NCI-H82 (cell line): ENCODE measurements at regions not wholly inside any gene's neighbourhood (a gene's known extent, or its start where the extent isn't known, plus 50 kb on each side); places are given as distances from the start of the nearest gene placed in this dataset.
"Not testable (repeated sequence)": the region's sequence is repeated elsewhere in the genome, so short reads cannot be mapped to it uniquely, and the experiment has no call there.

Source experiments
- DNase-seq: peaks from one replicate; lab custom pipeline; 2025; lab: John Stamatoyannopoulos, UW

DNA sequence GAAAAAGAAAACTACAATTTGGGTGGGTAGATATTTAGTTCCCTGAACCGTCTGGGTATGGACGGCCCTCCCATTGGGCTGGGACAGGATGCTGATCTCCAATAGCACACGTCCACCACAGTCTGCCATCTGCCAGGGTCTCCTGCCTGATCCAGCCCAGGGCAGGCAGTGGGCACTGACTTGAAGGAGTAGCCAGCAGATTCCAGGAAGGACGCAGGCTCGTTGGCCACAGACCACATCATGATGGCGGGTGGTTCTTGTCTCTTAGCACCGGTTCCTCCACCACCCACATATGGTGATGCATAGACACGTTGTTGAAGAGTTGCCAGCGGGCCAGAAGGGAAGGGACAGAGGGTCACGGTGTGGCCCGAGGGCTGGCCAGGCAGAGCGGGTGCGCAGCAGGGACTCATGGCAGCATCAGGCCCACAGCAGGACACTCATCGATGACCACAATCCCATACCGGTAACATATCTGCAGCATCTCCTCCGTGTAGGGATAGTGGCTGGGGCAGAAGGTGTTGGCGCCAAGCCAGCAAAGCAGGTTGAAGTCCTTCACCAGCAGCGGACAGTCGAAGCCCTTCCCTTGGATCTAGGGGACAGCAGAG is 155.8 kb upstream of the FAM174A start:
- DNase-seq, result not testable (repeated sequence)

DNA sequence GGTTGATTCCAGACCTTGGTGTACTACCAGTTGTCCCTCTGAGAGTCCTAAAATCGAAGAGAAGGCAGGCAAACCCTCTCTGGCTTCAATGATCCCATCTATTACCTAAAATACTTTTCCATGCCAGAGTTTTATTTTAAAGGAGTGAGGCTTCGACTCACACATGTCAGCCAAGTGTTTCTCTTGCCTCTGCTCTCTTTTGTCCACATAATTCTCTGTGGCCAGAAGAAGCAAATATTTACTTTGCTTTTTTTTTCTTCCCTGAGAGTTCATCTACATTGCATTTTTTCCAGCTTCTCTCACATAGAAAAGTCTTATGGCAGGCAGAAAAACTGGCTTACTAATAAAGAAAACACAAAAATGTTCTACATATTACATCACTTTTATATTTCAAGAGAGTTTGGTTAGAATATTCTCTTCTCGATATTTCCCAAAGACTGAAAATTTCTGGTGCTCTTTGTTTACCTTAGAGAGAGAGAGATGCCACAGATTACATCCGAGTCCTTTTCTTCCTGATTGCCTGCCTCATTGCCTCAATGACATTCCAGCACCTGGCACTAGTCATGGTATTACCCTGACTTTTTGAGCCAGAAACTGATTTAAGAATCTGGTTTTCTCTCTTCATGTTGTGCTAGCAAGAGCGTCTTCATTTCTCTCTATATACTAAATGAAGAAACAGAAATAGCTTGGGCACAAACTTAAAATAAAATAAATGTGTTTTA is 170.3 kb upstream of the FAM174A start:
- DNase-seq, result not testable (repeated sequence)

DNA sequence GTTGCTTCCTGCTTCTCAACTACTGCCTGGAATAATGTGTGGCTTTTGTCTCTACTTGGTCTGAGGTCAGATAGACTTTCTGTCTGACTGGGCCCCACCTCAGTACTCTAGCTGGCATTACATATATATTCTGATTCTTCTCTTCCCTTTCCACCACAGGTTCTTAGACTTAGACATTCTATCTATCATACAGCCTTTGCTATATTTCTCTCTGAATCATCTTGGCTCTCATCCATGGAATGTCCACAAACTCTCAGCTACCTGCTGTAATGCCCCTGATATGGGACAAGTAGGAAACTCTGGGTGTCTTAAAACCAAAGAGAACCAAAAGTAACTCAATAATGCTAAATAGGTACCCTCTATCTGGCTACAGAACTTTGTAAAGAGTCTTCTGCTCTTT is 170.8 kb upstream of the FAM174A start:
- DNase-seq, result not testable (repeated sequence)

DNA sequence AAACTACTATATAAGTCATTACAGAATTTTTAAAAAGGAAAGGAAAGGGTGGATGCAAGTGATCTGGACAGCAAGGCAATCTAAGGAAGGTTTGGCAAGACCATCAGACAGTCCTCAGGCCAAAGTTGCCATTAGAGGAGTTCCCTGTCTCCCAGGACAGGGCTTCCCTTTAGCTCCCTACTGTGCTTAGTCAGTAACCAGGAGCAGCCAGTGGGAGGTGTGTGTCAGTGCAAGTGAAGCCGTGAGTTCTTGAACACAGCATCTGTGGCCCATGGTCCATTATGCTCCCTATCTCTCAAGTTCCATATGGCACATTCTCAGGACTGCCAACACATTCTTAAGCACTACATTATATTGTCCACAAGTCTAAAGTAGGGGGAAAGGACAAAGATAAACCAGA is 175.2 kb upstream of the FAM174A start:
- DNase-seq, result not testable (repeated sequence)

DNA sequence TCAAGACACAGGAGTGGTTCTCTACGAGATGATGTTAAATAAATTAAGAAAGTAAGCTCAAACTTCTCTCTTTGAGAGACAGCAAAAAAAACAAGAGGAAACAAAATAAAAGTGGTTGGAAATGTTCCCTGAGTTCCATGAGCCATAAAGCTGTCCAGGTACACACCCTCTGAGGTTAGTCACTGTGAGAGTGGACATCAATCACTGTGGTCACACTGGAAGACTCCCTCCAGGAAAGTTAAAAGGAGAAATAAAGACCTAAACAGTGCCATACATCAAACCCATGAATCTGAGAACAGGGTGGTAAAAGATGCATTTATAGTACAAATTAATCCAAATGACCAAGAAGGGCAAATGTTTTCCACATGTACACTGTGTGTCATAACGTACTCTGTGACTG is 188.9 kb upstream of the FAM174A start:
- DNase-seq, result not testable (repeated sequence)

DNA sequence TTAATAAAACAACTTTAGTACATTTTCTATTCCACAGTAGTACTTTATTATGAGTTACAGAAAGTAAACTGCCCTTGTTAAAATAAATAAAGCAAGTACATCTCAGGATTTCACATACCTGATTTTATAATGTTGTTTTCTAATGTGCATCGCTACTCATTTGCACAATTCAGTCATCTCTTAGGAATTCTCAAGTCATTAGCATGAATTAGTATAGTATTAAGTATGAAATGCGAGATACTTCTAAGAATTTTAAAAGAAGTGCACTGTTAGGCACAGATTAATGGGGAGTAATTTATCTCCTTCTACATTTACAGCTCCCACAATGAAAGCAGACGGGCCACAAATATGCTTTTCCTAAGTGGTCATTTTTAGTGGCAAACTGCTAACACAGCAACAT is 193.7 kb upstream of the FAM174A start:
- not testable (repeated sequence) for DNase-seq

DNA sequence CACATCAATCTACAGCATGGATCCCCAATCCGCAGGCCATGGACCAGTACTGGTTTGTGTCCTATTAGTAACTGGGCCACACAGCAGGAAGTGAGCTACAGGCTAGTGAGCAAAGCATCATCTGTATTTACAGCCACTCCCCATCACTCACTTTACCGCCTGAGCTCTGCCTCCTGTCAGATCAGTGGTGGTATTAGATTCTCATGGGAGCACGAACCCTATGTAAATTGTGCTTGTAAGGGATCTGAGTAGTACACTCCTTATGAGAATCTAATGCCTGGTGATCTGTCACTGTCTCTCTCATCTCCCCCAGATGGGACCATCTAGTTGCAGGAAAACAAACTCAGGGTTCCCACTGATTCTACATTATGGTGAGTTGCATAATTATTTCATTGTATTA is 212.7 kb upstream of the FAM174A start:
- peak; percentile 27 for DNase-seq

DNA sequence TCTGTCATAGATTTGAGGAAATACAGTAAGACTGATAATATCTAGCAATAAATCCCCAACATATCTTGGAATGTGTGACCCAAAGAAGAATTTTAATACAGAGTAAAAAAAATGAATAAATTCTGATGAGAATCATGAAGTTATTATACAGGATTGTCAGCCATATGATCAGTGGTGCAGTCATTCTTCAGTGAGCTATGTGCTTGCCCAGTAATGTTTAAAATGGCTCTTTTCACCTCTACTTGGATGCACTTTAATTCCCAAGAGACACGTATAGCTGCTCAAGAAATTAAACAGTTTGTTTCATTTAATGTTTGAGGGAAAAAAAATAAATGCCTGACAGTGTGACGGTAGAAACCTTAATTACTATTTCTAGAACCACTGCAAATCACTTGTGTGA is 215.3 kb upstream of the FAM174A start:
- no peak for DNase-seq

DNA sequence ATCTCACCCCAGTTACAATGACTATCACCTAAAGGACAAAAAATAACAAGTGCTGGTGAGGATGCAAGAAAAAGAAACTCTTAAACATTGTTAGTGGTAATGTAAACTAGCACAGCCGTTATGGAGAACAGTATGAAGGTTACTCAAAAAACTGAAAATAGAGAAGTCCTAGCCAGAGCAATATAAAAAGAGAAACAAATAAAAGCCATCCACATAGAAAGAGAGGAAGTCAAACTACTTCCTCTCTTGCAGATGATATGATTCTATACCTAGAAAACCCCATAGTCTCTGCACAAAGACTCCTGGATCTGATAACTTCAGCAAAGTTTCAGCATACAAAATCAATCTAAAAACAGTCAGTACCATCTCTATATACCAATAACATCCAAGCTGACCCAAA is 221.5 kb upstream of the FAM174A start:
- no peak for DNase-seq

DNA sequence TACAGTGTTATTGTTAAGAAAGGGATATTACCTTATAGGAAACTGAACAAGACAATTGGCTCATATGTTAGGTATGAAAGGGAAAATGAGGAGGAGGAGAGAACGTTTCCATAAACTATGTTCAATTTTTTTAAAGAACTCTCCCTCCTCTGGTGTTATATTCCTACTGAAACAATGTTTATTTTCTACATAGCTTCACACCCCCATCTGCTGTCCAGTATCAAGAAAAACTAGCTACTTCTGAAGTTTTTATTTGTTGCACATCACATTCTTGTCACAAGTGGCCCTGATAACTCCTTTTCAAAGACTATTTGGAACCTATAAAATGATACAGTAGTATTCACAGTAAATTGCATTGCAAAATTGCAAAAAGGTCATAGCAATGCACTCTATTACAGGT is 223.4 kb upstream of the FAM174A start:
- peak; percentile 7 for DNase-seq

DNA sequence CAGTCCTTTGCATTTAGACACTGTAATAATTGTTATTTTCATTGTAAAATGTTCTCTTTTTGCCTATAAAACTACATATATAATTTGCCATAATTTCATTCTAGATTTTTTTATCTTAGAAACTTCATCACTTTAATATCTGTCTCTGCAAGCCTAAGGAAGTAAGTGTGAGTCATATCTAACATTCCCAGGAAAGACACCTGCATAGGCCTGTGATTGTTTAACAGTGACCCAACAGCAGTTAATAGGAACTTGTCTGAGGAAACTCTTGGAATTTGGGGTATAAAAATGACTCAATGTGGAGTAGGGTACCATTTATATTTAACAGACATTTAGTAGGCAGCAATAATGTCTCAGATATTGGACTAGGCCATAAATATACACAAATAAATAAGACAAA is 229.2 kb upstream of the FAM174A start:
- DNase-seq, result no peak

DNA sequence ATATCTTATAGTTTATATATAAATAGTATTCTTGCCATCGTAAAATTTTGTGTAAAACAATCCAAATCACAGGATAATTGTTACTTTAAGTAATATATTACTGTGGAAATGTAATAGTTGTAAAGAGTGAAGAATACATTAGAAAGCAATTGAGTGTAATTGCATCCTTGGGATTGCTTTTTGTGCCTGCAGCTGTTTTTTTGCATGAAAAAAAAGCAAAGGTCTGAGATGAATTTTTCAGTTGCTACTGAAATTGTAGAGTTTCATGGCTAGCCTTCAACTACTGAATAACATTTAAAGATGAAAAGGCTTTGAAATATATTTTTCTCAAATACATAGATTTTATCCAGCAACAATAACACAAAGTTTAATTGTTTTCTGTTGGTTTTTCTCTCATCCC is 232.0 kb upstream of the FAM174A start:
- no peak for DNase-seq

DNA sequence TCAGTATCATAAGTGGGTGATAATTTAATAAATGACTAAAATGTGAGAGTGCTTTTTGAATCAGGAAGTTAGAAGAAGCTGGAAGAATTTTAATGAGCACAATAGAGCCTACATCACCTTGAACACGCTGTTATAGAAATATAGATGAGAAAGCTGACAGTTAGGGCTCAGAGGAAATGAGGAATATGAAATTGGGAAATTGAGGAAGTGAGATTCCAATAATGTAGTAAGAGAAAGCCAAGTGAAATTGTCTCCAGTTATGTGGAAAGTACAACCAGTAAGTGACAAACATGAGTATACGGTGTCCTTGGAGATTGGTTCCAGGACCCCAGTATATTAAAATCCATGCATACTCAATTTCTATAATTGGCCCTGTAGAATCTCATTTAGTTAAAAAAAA is 235.9 kb upstream of the FAM174A start:
- DNase-seq, result no peak

DNA sequence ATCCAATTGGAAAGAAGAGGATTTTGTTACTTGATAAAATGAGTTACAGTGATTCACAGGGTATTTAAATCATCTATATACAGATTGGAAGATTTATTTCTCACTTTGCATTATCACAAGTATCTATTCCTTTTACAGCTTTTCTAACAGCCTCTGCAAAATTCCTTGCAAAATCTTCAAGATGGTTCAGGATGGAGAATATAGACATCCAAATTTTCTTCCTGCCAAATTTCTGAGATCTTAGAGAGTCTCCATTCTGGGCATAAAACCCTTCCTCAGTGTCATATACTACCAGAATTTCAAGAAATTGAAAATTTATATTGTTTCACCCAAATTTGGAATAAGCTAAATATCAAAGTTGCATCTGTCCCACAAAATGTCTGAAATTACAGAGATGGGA is 259.1 kb upstream of the FAM174A start:
- no peak for DNase-seq

DNA sequence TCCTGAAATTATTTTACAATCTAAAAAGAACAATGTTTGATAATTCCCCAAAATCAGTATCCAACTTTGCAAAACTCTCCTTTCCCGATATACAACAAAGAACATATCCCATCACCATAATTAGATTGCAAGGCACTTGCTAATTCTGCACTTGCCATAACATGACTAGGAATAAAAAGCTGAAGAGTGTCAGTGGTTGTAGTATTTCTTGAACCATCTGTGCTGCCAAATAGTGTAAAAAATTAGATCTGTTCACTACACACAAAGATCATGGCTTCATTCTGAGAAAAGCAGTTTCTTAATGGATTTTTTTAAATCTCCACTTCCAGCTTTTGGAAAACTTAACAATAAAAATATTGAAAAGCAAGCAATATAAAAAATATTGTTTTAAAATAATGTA is 259.5 kb upstream of the FAM174A start:
- DNase-seq, result peak; percentile 1

DNA sequence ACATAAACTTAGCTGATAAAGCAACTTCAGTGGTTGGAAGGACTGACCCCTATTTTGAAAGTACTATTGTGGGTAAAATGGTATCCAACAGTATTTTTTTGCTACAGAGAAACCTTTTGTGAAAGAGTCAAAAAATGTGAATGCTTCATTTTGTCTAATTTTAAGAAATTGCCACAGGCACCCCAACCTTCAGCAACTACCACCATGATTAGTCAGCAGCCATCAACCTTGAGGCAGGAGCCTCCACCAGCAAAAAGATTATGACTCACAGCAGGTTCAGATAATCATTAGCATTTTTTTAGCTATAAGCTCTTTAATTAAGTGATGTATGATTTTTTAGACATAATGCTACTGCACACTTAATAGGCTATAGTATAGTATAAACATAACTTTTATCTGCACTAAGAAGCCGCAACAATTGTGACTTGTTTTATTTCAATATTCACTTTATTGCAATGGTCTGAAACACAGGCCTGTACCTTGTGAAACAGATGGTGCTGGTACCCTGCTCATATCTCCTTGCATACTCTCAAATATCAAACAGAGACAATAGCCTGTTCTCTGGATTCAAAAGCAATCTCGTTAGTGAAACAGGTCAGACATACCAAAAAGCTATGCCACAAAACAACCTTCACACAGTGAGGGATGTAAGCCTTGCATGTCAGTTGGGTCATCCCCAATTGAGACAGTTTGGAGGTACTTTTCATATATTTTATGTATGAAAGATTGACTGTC is 261.2 kb upstream of the FAM174A start:
- peak; percentile 37 for DNase-seq

DNA sequence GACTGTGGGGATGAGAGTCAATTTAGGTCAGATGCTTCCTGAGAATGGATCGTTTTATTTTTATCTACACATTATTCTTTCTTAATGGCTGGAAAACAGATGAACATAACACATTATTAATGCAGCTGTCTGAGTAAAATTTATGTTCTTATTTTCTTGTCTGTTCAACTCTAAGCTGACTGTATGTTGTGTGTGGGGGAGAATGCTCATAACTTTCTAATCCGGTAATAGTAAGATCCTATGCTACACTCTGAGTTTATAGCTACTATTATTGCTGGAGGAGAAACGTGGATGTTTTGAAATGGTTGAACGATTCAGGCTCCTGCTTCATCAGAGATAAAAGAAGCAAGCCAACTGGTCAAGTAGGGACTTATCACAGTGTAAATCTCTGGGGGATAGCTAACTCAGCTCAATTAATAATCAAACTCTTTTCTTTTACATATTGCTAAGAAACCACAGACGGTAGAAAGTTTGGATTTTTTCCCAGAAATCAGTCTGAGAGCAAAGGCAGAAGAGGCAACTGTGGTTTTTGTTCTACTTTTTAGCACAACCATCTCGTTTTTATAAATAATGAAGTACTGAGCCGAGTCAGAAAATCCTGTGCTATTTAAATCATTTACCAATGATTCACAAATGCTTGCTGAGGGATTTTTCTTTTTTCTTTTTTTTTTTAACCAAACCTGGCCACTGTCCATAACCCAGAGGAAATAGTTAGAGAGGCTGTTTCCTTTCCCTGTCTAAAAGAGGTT is 265.0 kb upstream of the FAM174A start:
- DNase-seq, result no peak

DNA sequence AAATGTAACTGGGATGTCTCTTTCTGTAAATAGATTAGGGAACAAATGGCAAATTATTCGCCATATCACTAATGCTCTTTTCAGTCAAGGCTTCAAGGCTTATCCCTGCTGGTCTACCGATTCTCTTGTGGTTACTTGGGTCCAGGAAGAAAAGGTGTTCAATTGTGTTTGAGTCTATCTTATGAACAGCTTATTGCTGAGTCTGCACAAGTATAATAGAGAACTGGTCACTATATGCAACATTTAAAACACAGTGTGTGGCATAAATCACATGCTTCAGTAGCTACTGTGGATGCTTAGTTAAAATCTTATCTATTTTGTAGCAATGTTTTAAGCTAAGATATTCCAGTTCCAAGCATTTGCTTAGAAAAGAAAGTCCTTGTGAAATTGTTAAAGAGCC is 274.2 kb upstream of the FAM174A start:
- DNase-seq, result no peak

DNA sequence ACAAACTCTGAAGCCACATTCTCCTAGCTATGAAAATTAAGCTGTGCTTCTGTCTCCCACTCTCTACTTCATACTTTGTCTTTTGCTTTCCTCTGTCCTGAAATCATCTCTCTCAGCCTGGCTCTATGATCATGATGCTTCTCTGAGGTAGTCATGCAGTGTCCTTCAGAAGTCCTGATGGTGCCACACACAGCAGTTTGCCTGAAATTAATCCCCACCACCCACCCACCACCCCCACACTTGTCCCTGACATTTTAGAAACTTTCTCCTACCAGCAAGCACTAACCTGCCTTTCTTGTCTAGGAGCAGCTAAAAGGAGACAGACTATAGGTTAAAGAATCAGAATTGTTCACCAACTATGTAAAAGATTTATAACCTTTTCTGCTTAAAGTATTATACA is 282.2 kb upstream of the FAM174A start:
- DNase-seq, result no peak

DNA sequence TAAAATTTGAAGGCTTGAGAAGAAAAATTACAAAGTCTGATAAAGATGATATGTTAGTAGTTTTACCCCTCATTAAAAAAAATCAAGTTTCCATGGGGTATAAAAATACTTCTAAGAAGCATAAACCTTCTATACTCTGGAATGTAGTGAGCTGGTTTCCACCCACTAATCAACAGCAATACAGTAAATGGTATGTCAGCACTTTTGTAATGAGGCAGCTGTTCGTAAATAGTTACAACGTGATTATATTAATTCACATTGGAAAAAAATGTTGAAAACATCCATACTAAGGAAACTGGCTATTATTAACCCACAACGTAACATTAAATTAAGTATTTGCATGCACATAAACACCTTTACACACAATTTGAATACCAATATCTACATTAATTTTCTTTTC is 283.1 kb upstream of the FAM174A start:
- DNase-seq, result no peak

DNA sequence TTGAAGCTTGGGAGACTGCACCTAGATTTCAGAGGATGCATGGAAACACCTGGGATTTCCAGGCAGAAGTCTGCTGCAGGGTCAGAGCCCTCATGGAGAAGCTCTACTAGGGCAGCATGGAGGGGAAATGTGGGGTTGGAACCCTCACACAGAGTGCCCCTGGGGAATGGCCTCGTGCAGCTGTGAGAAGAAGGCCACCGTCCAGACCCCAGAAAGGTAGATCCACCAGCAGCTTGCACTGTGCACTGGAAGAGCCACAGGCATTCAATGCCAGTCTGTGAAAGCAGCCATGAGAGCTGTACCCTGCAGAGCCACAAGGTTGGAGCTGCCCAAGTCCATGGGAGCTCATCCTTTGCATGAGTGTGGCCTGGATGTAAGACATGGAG is 285.3 kb upstream of the FAM174A start:
- DNase-seq, result no peak

DNA sequence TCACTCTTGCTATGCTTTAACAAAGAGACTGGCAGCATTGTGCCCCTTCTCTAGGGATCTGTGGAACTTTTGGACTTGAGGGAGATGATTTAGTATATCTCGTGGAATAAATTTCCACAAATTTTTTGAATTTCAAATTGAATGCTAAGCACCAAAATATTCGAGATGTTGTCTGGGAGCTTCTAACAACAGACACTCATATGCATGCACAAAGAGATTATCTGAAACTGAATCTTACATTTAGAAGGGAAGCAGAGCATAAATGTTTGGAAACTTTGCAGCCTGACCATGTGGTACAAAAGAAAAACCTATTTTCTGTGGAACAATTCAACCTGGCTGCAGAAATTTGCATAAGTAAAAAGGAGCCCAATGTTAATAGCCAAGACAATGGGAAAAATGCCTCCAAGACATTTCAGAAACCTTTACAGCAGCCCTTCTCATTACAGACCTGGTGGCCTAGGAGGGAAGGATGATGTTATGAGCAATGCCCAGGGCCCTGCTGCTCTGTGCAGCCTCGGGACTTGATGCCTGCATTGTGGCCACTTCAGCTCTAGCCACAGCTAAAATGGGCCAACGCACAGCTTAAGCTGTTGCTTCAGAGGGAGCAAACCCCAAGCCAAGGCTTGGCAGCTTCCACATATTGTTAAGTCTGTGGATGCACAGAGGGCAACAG is 285.8 kb upstream of the FAM174A start:
- DNase-seq, result no peak
